CD4-positive, alpha-beta T cell treated with Interleukin-6 at 100 ng/mL for 8 hours (primary cell): ENCODE measurements at regions not wholly inside any gene's neighbourhood (a gene's known extent, or its start where the extent isn't known, plus 50 kb on each side); places are given as distances from the start of the nearest gene placed in this dataset.
"Not testable (repeated sequence)": the region's sequence is repeated elsewhere in the genome, so short reads cannot be mapped to it uniquely, and the experiment has no call there.

Source experiments
- DNase-seq: peaks from one replicate; pipeline ENCODE4 v3.0.0-alpha.2; 2020; ENCODE audit warnings: mixed read lengths, low spot score

DNA sequence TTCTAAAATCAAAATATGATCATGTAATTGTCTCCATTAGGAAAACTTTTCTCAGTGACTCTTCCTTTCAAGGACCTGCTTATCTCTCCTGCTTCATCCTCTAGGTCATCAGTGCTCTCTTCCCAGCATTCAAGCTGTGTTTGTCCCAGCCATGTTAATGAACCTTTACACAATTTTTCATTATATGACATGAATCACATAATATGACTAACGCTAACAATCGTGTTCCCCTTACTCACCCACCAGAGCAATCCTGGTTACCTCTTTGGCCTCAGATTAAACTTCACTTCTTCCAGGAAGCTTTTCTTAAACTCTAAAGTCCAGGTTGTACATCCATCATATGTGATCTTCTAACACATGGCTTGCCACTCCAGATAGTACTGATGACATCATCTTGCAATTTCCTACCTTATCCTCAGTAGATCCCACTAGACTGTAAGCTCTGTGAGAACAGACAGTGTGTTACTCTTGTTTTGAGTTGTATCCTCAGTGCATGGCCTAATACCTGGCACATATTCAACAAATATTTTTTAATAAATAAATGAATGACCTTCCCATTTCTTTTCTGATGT is 882.9 kb upstream of the ZEB2 start:
- no peak for DNase-seq

DNA sequence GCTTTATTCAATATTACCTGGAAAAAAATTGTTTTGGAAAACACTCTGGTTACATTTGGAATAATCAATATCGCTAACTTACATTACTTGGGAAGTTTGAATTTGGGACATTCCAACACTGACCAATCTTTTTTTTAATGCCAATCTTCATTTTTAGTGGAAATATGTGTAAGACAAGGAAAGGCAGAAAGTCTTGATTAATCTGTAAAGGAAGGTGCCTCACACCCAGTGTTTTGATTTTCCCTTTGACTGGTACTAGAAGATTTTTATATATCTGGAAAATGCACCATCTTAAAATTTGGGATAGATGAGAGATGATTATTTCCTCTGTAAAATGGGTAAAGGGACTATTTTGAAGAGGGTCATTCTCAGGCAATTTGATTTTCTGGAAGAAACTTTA is 879.2 kb upstream of the ZEB2 start:
- no peak for DNase-seq

DNA sequence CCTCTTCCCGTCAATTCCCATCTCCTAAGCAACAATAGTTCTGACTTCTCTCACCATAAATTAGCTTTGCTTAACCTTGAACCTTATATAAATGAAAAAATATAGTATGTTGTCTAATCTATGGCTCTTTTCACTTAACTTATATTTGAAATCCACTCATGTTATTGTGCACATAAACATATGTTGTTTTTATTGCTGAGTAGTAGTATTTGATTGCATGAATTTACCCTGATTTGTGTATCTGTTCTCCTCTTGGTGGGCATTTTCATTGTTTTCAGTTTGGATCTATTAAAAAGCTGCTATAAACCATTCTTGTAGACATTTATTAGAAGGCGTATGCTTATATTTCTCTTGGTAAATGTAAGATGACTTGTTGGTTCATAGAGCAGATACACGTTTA is 874.3 kb upstream of the ZEB2 start:
- no peak for DNase-seq

DNA sequence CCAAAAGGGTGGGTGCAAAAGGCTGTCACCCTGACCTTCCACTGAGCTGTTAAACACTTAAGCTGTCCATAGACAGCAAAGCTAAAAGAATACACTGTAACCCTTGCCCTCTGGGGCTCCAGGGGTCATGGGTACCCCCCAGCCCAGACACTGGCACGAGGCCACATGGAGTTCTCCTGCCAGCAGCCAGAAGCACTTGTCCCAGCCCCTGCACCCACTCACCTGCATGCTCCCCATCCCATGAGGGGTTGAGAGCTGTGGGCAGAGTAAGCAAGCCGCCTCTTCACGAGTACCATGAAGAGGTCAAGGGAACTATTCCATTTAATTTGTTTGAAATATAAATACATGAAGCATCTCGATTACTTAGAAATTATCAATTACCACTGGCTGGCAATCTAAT is 867.1 kb upstream of the ZEB2 start:
- DNase-seq = no peak

DNA sequence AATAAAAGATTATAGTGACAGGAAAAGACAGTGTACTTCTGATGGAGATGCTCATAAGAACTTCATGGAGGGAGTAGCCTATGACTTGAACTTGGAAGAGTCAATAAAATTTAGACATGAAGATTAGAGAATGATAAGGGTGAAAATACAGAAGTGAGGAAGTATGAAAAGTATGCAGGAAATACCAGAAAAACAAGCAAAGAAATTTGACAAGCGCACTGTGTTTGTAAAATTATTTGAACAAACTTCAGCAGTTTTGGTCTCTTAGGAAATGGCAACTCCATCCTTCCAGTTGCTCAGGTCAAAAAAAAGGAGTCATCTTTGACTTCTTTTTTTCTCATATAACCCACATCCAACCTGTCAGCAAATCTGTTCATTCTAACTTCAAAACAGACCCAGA is 864.0 kb upstream of the ZEB2 start:
- no peak for DNase-seq

DNA sequence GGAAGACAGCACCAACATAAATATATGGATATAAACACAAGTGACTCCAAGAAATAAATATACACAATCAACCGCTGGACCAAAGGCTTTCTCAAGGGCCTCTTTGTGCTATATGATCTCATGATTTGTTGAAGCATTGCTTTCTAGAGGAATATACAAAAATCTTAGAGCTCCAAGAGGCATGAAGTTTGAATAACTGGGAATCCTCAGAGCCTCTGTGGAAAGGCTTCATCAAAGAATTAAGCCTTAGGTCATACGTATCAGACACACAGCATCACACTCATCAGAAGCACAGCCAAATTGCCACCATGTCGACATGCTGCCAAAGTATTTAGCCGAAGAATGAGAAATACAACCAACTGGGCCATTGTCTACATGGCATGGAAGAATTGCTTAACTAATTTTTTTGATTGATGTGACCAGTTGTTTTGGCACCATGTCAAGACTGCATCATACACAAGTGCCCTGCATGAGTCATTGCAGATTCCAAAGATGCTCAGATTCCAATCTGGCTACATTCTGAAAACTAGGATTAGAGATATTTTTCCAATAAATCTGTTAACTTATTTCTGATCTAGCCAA is 860.6 kb upstream of the ZEB2 start:
- no peak for DNase-seq

DNA sequence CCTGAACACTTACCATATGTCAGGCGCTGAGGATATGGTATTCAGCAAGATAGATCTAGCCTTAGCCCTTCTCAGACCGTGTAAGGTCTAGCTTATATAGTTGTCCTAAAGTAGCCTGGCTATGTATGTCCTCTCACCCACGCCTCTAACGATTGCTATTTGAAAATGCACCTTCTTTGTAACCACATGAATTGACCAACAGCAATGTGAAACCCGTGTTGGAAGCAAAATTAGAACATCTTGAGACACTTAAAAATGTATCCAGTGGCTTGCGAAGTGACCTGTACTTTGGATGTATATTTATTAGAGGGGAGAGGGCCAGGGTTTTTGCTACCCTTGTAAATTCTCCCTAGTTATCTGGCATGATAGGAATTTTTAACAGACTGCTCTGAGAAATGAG is 860.0 kb upstream of the ZEB2 start:
- DNase-seq = no peak

DNA sequence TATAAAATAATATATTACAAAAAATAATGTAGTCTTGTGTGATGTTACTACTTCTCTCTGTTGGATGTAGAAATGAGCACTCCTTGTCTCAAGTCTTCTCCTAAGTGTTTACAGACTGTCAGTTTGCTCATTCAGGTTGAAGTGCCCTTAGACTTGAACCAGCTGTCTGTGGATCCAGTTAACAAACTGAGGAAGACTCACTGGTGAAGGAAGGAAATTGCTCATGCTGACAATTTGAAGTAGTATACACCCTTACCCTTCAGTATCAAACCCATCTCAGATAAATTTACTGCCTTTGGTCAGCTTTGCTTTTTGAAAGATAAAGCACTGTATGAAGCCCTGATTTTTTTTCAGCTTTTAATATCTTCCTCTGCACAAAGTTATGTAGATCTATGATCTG is 854.2 kb upstream of the ZEB2 start:
- no peak for DNase-seq

DNA sequence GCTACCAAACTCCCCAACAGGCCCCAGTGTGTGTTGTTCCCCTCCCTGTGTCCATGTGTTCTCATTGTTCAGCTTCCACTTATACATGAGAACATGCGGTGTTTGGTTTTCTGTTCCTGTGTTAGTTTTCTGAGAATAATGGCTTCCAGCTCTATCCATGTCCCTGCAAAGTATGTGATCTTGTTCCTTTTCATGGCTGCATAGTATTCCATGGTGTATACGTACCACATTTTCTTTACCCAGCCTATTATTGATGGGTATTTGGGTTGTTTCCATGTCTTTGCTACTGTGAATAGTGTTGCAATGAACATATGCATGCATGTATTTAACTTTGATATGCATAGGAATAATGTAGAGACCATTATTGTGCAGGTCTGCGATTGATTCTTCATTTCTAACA is 847.4 kb upstream of the ZEB2 start:
- not testable (repeated sequence) for DNase-seq

DNA sequence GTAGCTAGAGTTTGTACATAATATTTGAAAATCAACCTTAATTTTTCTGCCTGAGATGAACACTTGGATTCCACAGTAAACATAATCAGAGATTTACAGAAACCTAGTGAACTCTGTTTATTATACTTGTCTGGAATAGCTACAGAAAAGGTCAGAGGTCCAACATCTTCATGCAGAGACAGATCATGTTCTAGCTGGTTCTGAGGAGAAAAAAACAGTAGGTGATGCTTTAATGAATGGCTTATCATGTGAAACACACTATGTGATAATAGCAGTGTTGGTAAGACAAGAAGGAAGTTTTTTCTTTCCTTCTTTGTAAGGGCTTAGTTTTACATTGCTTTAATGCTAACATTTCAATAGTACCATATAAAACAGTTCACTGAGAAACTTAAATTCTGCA is 846.4 kb upstream of the ZEB2 start:
- no peak for DNase-seq

DNA sequence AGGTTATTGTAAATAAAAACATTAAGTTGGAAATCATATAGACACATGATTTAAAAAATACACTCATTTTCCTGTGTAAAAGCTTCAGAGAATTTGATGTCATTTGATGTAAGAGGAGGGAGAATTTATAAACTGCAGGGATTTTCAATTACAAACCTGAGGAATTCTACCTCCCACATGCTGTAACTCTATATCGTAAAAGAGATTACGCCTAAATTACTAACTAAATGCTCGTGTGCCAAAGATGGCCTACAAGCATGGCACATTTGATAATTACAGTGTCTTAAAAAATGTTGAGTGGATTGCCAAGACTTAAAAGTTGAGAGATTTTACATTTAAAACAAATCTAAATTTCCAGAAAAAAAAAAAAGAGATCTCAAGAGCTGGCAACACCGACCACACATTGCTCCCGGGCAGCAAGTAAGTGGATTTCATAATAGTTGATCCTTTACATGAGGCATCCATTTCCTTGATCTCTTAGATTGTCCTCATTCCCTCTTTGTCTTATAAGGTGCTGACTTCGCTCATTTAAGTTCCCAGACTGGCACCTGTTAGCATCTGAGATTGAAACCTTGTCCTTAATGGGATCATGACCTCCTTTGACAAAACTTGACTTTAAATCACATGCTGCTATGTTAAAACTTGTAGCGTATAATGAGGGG is 840.3 kb upstream of the ZEB2 start:
- DNase-seq = no peak

DNA sequence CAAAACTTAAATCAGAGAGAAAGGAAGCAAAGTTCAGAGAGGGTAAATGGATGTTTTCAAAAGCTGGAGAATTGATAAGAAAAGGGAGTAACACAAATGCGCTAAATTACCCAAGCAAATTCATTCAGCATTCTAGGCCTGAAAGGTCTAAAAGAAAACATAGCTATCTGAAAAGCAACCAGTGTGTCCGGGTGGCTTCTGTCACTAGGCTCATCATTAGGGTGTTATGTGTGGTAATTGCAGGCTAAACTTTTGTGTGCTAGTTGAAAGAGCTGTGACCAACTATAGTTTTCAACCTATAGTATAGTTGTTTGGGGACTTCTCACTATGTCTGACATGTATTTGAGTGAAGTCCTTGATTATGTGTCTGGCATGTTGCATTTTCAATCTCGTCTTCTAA is 839.6 kb upstream of the ZEB2 start:
- DNase-seq = no peak

DNA sequence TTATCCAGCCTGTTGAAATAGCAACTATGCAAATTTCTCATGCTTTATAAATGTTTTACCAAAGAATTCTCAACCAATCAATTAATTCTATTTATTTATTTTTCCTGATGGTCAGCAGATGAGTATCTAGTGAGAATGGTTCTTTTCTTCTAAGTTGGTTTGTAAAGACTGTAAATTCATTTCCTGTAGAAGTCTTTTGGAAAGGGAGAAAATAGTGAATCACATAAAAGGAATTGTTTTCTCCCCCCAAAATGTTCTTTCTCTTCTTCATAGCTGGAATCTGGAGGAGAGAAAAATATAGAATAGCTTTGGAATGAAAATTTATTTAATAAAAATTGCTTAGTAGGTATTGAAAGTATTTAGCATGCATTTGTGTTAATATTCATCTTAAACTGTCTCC is 836.1 kb upstream of the ZEB2 start:
- DNase-seq = no peak

DNA sequence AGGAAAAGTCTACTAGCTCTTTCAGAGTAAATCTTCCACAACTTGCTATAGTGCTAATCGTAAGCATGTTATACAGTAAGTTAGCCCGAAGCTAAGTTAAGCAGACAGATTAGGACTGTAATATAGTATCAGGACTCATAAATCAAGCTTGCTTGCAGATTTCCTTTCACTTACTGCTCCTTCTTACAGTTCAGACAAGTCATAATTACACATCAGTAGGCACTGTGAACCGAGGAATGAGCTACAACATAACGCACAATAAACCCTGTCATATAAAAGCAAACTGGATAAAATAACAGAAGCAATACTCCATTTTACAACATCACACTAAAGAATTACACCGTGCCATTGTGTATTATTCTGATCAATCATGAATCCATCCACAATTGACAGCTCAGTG is 832.6 kb upstream of the ZEB2 start:
- DNase-seq = no peak

DNA sequence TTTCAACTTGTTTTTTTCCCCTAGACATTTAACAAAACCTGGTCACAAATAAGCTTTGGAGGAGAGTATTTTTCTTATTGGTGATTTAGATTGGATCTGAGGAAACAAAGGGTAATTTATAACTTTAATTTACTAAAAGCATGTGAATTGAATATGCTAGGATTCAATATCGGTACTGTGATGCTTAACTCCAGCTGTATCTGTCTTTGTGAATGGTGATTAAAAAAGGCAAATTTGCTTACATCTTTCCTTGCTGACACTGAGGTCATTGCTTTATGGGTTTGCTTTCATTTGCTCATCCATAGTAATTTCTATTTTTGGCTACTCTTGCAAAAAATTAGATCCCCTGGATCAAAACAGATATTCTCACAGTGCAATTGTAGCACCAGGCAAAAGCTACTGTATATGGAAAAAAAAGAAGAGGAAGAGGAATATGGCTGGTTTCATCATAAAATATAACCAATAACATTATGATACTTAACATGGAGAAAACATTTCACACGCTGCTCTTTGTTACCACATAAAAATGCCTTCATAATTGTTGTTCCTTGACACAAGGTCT is 832.0 kb upstream of the ZEB2 start:
- no peak for DNase-seq

DNA sequence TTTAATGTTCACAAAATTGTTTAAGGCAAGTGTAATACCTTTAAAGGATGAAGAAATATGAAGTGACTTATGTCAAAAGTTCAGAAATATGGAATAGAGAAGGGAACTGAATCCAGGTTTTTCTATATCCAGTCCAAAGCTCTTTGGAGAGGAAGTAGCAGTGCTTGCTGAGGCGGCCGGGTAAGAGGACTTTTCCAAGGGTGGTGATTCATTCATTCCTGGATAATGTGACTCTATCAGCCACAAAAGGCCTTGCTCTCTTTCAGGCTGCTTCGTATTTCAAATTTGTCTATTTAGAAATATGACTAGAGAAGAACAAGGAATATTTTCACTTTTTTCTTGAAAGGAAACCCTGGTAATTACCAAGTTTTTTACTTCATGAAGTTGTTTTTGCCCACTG is 830.1 kb upstream of the ZEB2 start:
- no peak for DNase-seq

DNA sequence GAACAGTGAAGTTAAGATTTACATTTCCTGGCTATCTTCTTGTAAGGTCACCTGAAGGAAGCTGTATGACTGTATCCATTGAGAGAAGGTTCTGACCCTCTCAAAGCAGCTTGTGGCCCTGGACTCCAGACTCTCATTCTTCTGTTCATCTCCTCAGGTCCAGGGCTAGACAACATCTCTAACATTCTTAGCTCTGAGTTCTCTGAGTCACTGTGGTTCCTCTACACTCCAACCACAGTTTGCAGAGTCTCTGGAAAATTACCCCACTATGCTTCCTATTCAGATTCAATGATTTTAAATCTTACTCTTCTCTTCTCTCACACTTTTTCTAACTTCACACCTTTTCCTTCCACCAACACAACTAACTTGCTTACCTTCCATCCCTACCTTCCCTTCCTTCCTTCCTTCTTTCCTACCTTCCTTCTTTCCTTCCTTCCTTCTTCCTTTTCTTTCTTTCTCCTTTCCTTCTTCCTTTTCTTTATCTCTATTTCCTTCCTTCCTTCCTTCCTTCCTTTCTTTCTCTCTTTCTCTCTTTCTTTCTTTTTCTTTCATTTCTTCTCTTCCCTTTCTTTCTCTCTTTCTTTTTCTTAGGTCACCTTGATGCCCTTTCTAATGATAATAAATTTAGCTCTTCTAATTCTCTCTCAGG is 824.3 kb upstream of the ZEB2 start:
- no peak for DNase-seq

DNA sequence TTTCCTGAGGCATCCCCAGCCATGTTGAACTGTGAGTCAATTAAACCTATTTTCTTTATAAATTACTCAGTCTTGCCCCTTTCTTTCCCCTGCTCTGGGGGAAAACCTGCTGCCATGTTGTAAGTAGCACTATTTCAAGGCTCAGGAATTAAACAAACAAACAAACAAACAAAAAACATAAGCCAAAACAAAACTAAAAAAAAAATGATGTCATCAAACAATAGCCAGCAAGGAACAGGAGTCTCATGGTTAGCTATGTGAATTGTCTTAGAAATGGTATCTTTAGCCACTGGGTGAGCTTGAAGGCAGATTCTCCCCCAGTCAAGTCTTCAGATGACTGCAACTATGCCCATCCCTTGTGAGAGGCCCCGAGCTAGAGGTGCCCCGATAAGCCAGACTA is 823.4 kb upstream of the ZEB2 start:
- no peak for DNase-seq

DNA sequence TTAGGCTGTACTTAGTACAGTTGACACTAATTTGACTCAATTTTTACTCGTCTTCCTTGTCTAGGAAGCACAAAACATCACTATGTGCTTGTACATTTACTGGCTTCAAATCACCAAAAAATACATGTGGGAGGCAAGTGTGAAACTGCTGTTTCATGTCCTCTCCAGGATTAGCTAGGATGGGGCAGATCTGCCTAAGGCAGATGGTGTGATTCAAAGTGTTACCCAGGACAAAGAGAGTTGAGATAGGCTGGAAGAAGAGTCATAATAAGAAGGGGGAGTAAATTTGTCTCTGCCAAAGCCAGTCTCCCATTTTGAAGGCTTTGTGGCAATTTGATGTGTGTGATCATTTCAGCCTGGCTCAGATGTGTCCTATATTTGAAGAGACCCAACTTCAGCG is 821.6 kb upstream of the ZEB2 start:
- no peak for DNase-seq

DNA sequence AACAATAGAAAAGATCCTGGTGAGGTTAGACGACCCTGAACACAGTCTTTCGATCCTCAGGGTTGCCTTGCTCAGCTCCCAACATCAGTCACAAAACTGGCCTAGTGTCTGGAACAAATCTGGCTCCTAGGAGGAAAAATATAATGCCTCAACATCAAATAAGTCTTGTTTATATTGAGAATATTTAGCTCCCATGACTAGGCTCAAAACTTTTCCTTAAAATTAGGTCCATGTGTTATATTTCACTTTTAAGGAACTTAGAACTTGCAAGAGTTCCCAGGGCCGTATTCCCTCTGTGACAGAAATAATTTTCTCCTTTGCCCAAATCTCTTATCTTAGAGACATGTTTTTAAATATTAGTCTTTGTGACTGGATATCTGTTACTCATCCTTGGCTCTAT is 819.7 kb upstream of the ZEB2 start:
- no peak for DNase-seq

DNA sequence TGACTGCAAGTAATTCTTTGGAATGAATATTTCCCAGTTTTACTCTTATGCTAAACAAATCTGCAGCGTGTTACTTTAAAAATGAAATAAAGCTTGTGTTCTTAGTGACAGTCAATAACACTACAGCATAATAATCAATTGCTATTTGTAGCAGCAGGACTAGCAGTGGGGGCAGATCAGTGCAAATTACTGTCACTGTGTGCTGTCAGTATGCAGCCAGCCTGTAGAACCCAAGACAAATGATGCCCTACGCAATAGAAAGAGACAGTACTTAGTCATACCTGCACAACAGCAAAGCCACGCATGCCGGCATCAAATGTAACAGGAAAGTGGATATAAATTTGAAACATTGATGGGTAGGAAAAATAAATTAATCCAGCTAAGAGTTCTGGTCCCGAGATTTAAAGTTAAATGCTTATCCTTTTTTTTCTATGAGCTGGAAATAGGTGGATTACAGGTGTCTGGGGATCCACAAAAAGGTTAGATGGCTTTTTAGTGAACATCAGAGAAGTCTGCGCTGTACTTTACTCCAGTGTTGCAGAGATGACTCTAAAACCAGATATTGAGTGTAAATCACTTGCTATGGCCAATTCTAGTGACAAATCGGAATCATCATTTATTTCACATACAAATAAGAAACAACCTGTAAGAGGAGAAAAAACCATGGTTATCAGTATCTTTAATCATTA is 812.4 kb upstream of the ZEB2 start:
- DNase-seq = no peak

DNA sequence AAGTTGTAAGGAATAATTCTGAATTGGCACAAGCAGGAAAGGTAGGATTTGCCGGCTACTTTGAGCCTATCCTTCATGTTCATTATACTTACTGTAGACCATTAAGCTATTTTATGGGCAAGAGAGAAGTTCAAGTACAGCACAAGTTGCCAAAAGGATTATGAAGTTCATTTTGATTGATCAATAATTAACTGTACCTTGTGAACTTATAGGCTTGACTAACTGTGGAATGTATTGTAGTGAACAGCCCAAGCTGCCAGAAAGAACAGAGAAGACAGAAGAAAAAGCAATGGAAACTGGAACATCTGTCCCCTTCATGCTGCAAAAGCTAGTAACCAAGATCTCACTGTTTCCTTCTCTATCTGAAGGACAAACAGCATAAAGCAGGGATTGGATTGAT is 810.1 kb upstream of the ZEB2 start:
- DNase-seq = no peak

DNA sequence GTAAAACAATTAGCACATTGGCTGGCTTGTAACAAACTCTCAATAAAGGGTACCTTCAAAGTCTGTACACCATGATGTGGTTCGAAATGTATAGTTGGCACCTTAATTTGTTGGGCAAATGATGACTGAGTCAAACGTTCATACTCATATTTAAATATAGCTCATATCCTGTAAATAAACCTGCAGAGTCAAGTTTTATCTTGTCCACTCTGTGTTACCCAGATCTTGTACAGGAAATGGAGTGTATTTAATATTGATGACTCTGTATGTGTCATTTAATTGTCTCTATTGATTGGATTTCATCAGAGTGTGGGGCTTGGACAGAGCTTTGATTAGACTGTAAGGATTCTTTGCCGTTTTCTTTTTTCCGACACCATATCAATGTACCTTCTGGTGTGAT is 805.6 kb upstream of the ZEB2 start:
- DNase-seq = no peak
